HepG2 (cell line): ENCODE measurements at regions not wholly inside any gene's neighbourhood (a gene's known extent, or its start where the extent isn't known, plus 50 kb on each side); places are given as distances from the start of the nearest gene placed in this dataset.

Experiments
- ATAC-seq: fragments of 200-7000 bp; cut with Tn5 transposase; 3 replicates; pipeline ENCODE4 v1.9.1; 2020; ENCODE audit warnings: mild to moderate bottlenecking, moderate library complexity
- BruUV-seq: library from RNA; stranded (reverse); fragments of 400-500 nt; replicated peaks from 2 replicates; lab custom pipeline; 2021; lab: Mats Ljungman, UMichigan
- CTCF ChIA-PET: fragments of 300-600 bp; formaldehyde crosslinking; extraction: SDS; loops from one replicate; lab custom pipeline; 2021; ENCODE audit warnings: low total read pairs, inconsistent platforms, low intra/inter-chr PET ratio; lab: Yijun Ruan, JAX
- POLR2A ChIA-PET: fragments of 350-600 bp; sonication (Branson Sonifier 250); formaldehyde crosslinking; loops from one replicate; lab custom pipeline; 2020; ENCODE audit warnings: antibody characterized with exemption, inconsistent platforms; lab: Yijun Ruan, JAX
- DNase-seq: peaks from one replicate; pipeline ENCODE4 v3.0.0-alpha.2; 2015; ENCODE audit warnings: low spot score
- FAIRE-seq: peaks from 3 replicates; lab custom pipeline; 2011; peaks lifted over from hg19 to GRCh38; lab: Jason Lieb, UNC
- H2AFZ ChIP-seq: one replicate; pipeline ENCODE4 v1.6.1; 2011; ENCODE audit warnings: low read length, inconsistent platforms
- H3K27ac ChIP-seq: fragments of 300-600 bp; 3 replicates; pipeline ENCODE4 v1.8.0; 2011; ENCODE audit warnings: mixed run types, mild to moderate bottlenecking, mixed read lengths, low read length, inconsistent platforms; ENCODE audit not compliant: insufficient read depth; ENCODE audit errors: extremely low read length
- H3K27me3 ChIP-seq, 2 experiments: fragments of 200-600 bp in 1 of 2; 2 replicates in 1 of 2; 3 replicates in 1 of 2; pipeline versions ENCODE4 v1.6.0 to v1.8.0; 2011; ENCODE audit warnings: low read length in 2 of 2, mild to moderate bottlenecking in 2 of 2, moderate library complexity in 2 of 2, inconsistent platforms in 1 of 2; ENCODE audit not compliant: insufficient read depth in 2 of 2, control insufficient read depth in 1 of 2
- H3K36me3 ChIP-seq, 2 experiments: fragments of 200-600 bp in 1 of 2; replicated peaks in 1 of 2; 2 replicates in 1 of 2; 3 replicates in 1 of 2; pipeline versions ENCODE4 v1.5.1 to v1.8.0; 2011; ENCODE audit warnings: low read length in 2 of 2, inconsistent platforms in 1 of 2; ENCODE audit not compliant: insufficient read depth in 2 of 2, control insufficient read depth in 1 of 2
- H3K4me1 ChIP-seq: 2 replicates; pipeline ENCODE4 v1.5.1; 2012; ENCODE audit warnings: low read length, inconsistent platforms; ENCODE audit not compliant: insufficient read depth
- H3K4me2 ChIP-seq: 2 replicates; pipeline ENCODE4 v1.6.0; 2011; ENCODE audit warnings: low read depth, low read length, inconsistent platforms
- H3K4me3 ChIP-seq, 3 experiments: fragments of 200-600 bp in 1 of 3; sonication (generic), shearing (Covaris generic) in 1 of 3; replicated peaks in 1 of 3; 2 replicates each; pipeline ENCODE4 v1.5.1; 2011 to 2016; ENCODE audit warnings: low read length in 3 of 3, inconsistent platforms in 2 of 3, low read depth in 2 of 3, mild to moderate bottlenecking in 2 of 3, control low read depth in 1 of 3, mixed read lengths in 1 of 3; ENCODE audit not compliant: insufficient read depth in 1 of 3
- H3K79me2 ChIP-seq: one replicate; pipeline ENCODE4 v1.6.1; 2011; ENCODE audit warnings: low read length, inconsistent platforms; ENCODE audit not compliant: insufficient read depth
- H3K9ac ChIP-seq: 2 replicates; pipeline ENCODE4 v1.6.0; 2011; ENCODE audit warnings: mild to moderate bottlenecking, low read depth, low read length, inconsistent platforms; ENCODE audit not compliant: insufficient read depth
- H3K9me3 ChIP-seq: 2 replicates; pipeline ENCODE4 v1.5.1; 2012; ENCODE audit warnings: mild to moderate bottlenecking, low read length
- H4K20me1 ChIP-seq: 2 replicates; pipeline ENCODE4 v1.6.0; 2011; ENCODE audit warnings: inconsistent platforms, mild to moderate bottlenecking, low read length, moderate library complexity; ENCODE audit not compliant: insufficient read depth
- ARNT ChIP-seq: fragments of 450-650 bp; IDR thresholded peaks from 2 replicates; pipeline ENCODE4 v1.6.1; 2017
- NKX3-1 ChIP-seq: sonication (generic); formaldehyde crosslinking; IDR thresholded peaks from 2 replicates; pipeline ENCODE4 v1.5.0; 2020; ENCODE audit warnings: missing genetic modification reagents
- ONECUT2 ChIP-seq: sonication (generic); formaldehyde crosslinking; IDR thresholded peaks from 2 replicates; pipeline ENCODE4 v1.4.0; 2020; ENCODE audit warnings: missing genetic modification reagents
- PAX8 ChIP-seq: sonication (generic); formaldehyde crosslinking; IDR thresholded peaks from 2 replicates; pipeline ENCODE4 v1.8.0; 2022; ENCODE audit warnings: mild to moderate bottlenecking, missing genetic modification reagents, borderline replicate concordance
- REPIN1 ChIP-seq: sonication (generic); formaldehyde crosslinking; IDR thresholded peaks from 2 replicates; pipeline ENCODE4 v1.8.0; 2022; ENCODE audit warnings: missing genetic modification reagents, low read depth, mild to moderate bottlenecking, borderline replicate concordance
- RFXANK ChIP-seq: IDR thresholded peaks from 2 replicates; pipeline ENCODE4 v1.6.1; 2016
- SPEN ChIP-seq: sonication (generic); formaldehyde crosslinking; IDR thresholded peaks from 2 replicates; pipeline ENCODE4 v1.5.1; 2020; ENCODE audit warnings: low read depth, mild to moderate bottlenecking, missing genetic modification reagents
- TRIM24 ChIP-seq: sonication (generic); formaldehyde crosslinking; IDR thresholded peaks from 2 replicates; pipeline ENCODE4 v1.8.0; 2022; ENCODE audit warnings: mild to moderate bottlenecking, missing genetic modification reagents
- ZNF101 ChIP-seq: sonication (generic); formaldehyde crosslinking; IDR thresholded peaks from 2 replicates; pipeline ENCODE4 v1.4.0; 2020; ENCODE audit warnings: mild to moderate bottlenecking, low read depth, missing genetic modification reagents, borderline replicate concordance
- ZNF138 ChIP-seq: sonication (generic); formaldehyde crosslinking; IDR thresholded peaks from 2 replicates; pipeline ENCODE4 v1.5.0; 2020; ENCODE audit warnings: mild to moderate bottlenecking, low read depth, missing genetic modification reagents
- ZNF331 ChIP-seq: sonication (generic); formaldehyde crosslinking; IDR thresholded peaks from 2 replicates; pipeline ENCODE4 v1.4.0; 2020; ENCODE audit warnings: missing genetic modification reagents
- ZNF768 ChIP-seq: sonication (generic); formaldehyde crosslinking; IDR thresholded peaks from 2 replicates; pipeline ENCODE4 v1.4.0; 2020; ENCODE audit warnings: missing genetic modification reagents
- WGBS: methylation state at CpG from one replicate; pipeline ENCODE4 v1.1.6; 2017; ENCODE audit warnings: low lambda C conversion rate; 5-methylcytosine and 5-hydroxymethylcytosine counted together
- in situ Hi-C: cut with HindIII; loops from 2 replicates; pipeline ENCODE4 v1.10.0; 2017; ENCODE audit warnings: low pct_unique_long_range_greater_than_20kb; ENCODE audit not compliant: extremely low pct_ligation_motif_present
- intact Hi-C: fragments of 100-400 bp; cut with micrococcal nuclease; formaldehyde crosslinking; loops from one replicate; pipeline ENCODE4 v1.10.0; 2022; ENCODE audit not compliant: unreplicated experiment
- TF ChIP-seq, protein P1 (sequence below): sonication (generic); formaldehyde crosslinking; IDR thresholded peaks from 2 replicates; pipeline ENCODE4 v1.5.0; 2020; ENCODE audit warnings: mild to moderate bottlenecking, missing genetic modification reagents, moderate library complexity
- TF ChIP-seq, protein P2 (sequence below): sonication (generic); formaldehyde crosslinking; IDR thresholded peaks from 2 replicates; pipeline ENCODE4 v1.4.0; 2020; ENCODE audit warnings: mild to moderate bottlenecking, missing genetic modification reagents, borderline replicate concordance
- TF ChIP-seq, protein P3 (sequence below): sonication (generic); formaldehyde crosslinking; IDR thresholded peaks from 2 replicates; pipeline ENCODE4 v1.4.0; 2020; ENCODE audit warnings: missing genetic modification reagents
- TF ChIP-seq, protein P4 (sequence below): sonication (generic); formaldehyde crosslinking; IDR thresholded peaks from 2 replicates; pipeline ENCODE4 v1.5.1; 2020; ENCODE audit warnings: mild to moderate bottlenecking, missing genetic modification reagents, moderate library complexity

DNA sequence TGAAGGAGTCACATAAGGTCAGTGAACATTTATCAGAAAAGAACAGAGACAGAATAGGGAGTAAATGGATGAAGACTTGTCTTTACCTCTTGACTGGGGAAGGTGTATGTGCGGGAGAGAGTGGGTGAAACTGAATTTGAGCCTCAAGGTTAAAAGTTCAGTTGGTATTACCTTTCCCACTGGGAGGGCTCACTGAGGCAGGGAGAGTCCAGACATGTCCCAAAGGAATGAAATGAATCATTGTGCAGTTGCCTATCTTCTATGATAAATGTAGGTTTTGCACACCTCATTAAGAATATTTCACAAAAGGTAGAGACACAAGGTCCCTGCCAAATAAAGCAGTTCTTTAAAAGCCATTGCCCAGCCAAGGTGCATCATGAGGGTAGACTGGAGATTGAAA lies 105.2 kb downstream of the KCNA5 start (continued):
- TF ChIP-seq, protein P1, sequence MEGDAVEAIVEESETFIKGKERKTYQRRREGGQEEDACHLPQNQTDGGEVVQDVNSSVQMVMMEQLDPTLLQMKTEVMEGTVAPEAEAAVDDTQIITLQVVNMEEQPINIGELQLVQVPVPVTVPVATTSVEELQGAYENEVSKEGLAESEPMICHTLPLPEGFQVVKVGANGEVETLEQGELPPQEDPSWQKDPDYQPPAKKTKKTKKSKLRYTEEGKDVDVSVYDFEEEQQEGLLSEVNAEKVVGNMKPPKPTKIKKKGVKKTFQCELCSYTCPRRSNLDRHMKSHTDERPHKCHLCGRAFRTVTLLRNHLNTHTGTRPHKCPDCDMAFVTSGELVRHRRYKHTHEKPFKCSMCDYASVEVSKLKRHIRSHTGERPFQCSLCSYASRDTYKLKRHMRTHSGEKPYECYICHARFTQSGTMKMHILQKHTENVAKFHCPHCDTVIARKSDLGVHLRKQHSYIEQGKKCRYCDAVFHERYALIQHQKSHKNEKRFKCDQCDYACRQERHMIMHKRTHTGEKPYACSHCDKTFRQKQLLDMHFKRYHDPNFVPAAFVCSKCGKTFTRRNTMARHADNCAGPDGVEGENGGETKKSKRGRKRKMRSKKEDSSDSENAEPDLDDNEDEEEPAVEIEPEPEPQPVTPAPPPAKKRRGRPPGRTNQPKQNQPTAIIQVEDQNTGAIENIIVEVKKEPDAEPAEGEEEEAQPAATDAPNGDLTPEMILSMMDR (CRISPR knock-in tag): no peak
- no peak for TF ChIP-seq REPIN1
- TF ChIP-seq ONECUT2: no peak
- TF ChIP-seq ZNF768 (CRISPR knock-in tag): no peak
- TF ChIP-seq, all 625 proteins: peak for 0

DNA sequence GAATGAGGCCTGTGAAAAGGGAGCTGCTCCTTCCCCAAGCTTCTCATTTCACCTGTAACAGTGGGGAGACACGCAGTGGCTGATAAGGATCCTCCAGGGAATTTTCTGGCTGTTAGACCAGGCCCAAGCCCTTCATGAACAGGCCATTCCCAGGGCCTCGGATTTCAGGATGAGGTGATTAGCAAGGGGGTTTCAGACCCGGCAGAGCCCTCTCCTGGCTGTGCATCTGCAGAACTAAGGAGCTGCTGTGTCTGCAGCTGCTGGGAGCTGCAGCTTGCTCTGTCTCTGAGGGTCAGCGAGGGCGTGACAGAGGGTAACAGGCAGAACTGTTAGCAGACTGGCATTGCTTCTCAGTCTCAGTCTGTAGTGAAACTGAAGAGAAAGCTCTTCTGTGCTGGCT lies 110.4 kb downstream of the KCNA5 start:
- WGBS: 11% methylated on average over 1 of the region's 5 CpGs
- H3K4me1 ChIP-seq: no peaks in the 10 kb centered on the region
- H3K4me3 ChIP-seq: no peak overlapping the region
- no peak for DNase-seq
- no TSS peak for BruUV-seq
- ATAC-seq: no peak
- FAIRE-seq: no peak
- no peaks in the 10 kb centered on the region for H3K9me3 ChIP-seq
- no peaks in the 10 kb centered on the region for H3K36me3 ChIP-seq
- H2AFZ ChIP-seq: no peak overlapping the region
- no peaks in the 10 kb centered on the region for H3K79me2 ChIP-seq
- no peak overlapping the region for H3K9ac ChIP-seq
- ChIA-PET POLR2A (no interaction called here), CTCF (no interaction called here)
- intact Hi-C loops (no loop called here), in situ Hi-C loops (no loop called here)
- no peak overlapping the region for H3K27ac ChIP-seq
- peaks cover 0 to 10% of the 10 kb centered on the region in 2 experiments; a peak in 1 of 5 replicates for H3K27me3 ChIP-seq
- no peaks in the 10 kb centered on the region for H4K20me1 ChIP-seq
- H3K4me2 ChIP-seq: no peak overlapping the region
- TF ChIP-seq, protein P2, sequence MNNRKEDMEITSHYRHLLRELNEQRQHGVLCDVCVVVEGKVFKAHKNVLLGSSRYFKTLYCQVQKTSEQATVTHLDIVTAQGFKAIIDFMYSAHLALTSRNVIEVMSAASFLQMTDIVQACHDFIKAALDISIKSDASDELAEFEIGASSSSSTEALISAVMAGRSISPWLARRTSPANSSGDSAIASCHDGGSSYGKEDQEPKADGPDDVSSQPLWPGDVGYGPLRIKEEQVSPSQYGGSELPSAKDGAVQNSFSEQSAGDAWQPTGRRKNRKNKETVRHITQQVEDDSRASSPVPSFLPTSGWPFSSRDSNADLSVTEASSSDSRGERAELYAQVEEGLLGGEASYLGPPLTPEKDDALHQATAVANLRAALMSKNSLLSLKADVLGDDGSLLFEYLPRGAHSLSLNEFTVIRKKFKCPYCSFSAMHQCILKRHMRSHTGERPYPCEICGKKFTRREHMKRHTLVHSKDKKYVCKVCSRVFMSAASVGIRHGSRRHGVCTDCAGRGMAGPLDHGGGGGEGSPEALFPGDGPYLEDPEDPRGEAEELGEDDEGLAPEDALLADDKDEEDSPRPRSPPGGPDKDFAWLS (CRISPR knock-in tag): no peak
- TF ChIP-seq ZNF101 (CRISPR knock-in tag) (no peak), NKX3-1 (CRISPR knock-in tag) (no peak), ZNF331 (no peak), PAX8 (CRISPR knock-in tag) (no peak), TRIM24 (CRISPR knock-in tag) (no peak), RFXANK (CRISPR knock-in tag) (no peak), ARNT (no peak), ZNF138 (no peak), SPEN (CRISPR knock-in tag) (no peak)
- TF ChIP-seq, protein P3, sequence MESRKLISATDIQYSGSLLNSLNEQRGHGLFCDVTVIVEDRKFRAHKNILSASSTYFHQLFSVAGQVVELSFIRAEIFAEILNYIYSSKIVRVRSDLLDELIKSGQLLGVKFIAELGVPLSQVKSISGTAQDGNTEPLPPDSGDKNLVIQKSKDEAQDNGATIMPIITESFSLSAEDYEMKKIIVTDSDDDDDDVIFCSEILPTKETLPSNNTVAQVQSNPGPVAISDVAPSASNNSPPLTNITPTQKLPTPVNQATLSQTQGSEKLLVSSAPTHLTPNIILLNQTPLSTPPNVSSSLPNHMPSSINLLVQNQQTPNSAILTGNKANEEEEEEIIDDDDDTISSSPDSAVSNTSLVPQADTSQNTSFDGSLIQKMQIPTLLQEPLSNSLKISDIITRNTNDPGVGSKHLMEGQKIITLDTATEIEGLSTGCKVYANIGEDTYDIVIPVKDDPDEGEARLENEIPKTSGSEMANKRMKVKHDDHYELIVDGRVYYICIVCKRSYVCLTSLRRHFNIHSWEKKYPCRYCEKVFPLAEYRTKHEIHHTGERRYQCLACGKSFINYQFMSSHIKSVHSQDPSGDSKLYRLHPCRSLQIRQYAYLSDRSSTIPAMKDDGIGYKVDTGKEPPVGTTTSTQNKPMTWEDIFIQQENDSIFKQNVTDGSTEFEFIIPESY (CRISPR knock-in tag): no peak
- TF ChIP-seq, protein P4, sequence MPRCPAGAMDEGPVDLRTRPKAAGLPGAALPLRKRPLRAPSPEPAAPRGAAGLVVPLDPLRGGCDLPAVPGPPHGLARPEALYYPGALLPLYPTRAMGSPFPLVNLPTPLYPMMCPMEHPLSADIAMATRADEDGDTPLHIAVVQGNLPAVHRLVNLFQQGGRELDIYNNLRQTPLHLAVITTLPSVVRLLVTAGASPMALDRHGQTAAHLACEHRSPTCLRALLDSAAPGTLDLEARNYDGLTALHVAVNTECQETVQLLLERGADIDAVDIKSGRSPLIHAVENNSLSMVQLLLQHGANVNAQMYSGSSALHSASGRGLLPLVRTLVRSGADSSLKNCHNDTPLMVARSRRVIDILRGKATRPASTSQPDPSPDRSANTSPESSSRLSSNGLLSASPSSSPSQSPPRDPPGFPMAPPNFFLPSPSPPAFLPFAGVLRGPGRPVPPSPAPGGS: no peak
